ENCODE measurements at regions not wholly inside any gene's neighbourhood (a gene's known extent, or its start where the extent isn't known, plus 50 kb on each side); places are given as distances from the start of the nearest gene placed in this dataset.

GRCh38 chrX:15191830-15192229 is 78.1 kb downstream of the ASB9 start:
- DNase-seq (ENCODE audit: low spot score), result no peak

GRCh38 chrX:15188039-15188438 is 81.8 kb downstream of the ASB9 start:
- no peak for DNase-seq (ENCODE audit: low spot score)

GRCh38 chrX:15177316-15177715 is 92.6 kb downstream of the ASB9 start:
- DNase-seq (ENCODE audit: low spot score), result no peak

GRCh38 chrX:15173411-15173810 is 96.5 kb downstream of the ASB9 start:
- DNase-seq (ENCODE audit: low spot score), result no peak

GRCh38 chrX:15170927-15171326 is 99.0 kb downstream of the ASB9 start:
- no peak for DNase-seq (ENCODE audit: low spot score)

- no peak for DNase-seq (ENCODE audit: low spot score)
Observed at GRCh38 chrX:15167826-15168225, 102.1 kb downstream of the ASB9 start.

- DNase-seq (ENCODE audit: low spot score), result no peak
Observed at GRCh38 chrX:15165832-15166231, 104.1 kb downstream of the ASB9 start.

GRCh38 chrX:15163131-15163530 is 106.8 kb downstream of the ASB9 start:
- no peak for DNase-seq (ENCODE audit: low spot score)

- DNase-seq (ENCODE audit: low spot score), result no peak
Observed at GRCh38 chrX:15160558-15161095, 109.3 kb downstream of the ASB9 start.

GRCh38 chrX:15158736-15159406 is 111.0 kb downstream of the ASB9 start:
- no peak for DNase-seq (ENCODE audit: low spot score)

GRCh38 chrX:15158350-15158735 is 111.5 kb downstream of the ASB9 start:
- DNase-seq (ENCODE audit: low spot score), result no peak

- no peak for DNase-seq (ENCODE audit: low spot score)
Observed at GRCh38 chrX:15157624-15158023, 112.3 kb downstream of the ASB9 start.

- peak; percentile 8 for DNase-seq (ENCODE audit: low spot score)
Observed at GRCh38 chrX:15151267-15152186, 118.4 kb downstream of the ASB9 start.

GRCh38 chrX:15150586-15150985 is 119.3 kb downstream of the ASB9 start:
- no peak for DNase-seq (ENCODE audit: low spot score)

GRCh38 chrX:15146515-15146914 is 123.4 kb downstream of the ASB9 start:
- DNase-seq (ENCODE audit: low spot score), result peak; percentile 24

- DNase-seq (ENCODE audit: low spot score), result no peak
Observed at GRCh38 chrX:15143825-15144121, 126.1 kb downstream of the ASB9 start.

- peak; percentile 58 for DNase-seq (ENCODE audit: low spot score)
Observed at GRCh38 chrX:15143050-15143824, 126.6 kb downstream of the ASB9 start.

- DNase-seq (ENCODE audit: low spot score), result no peak
Observed at GRCh38 chrX:15142084-15142715, 127.7 kb downstream of the ASB9 start.

GRCh38 chrX:15136795-15137194 is 133.1 kb downstream of the ASB9 start:
- no peak for DNase-seq (ENCODE audit: low spot score)

- no peak for DNase-seq (ENCODE audit: low spot score)
Observed at GRCh38 chrX:15129412-15129811, 140.5 kb downstream of the ASB9 start.

GRCh38 chrX:15128861-15129260 is 141.0 kb downstream of the ASB9 start:
- no peak for DNase-seq (ENCODE audit: low spot score)

GRCh38 chrX:15127010-15127409 is 142.9 kb downstream of the ASB9 start:
- no peak for DNase-seq (ENCODE audit: low spot score)

All from NAMALWA (cell line).